ENCODE measurements at regions not wholly inside any gene's neighbourhood (a gene's known extent, or its start where the extent isn't known, plus 50 kb on each side); places are given as distances from the start of the nearest gene placed in this dataset.

DNA sequence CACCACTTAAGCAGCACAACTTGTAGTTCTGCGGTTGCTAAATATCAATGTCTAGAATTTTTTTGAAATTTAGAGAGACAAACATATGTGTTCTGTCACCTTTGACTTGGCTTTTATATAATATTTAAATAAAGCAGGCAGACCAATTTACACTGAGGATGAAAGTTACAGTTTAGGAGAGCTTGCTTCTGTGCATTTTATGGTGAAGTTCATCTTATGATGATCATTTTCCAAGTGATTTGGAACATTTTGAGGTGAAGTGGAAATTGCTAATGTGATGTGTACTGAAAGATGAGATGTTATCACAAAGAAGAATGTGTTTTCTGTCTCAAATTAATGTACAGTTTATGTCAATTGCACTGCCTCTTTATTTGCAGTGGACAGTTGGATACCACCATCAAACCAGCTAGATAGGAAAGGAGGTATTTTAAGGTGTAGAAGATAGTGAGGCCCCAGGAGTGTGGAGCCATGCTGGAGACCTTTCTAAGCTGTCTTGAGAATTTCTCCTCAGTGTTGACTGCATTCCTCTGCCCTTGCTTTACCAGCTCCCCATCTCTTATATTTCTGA is 461.9 kb downstream of the UTRN start:
- Histone ChIP-seq H3K27ac (ENCODE audit: low read depth in 1 of 2, low read length in 2 of 2) (no peak overlapping the region), H3K36me3 (ENCODE audit: control insufficient read depth in 4 of 4, insufficient read depth in 3 of 4, low read depth in 1 of 4, low read length in 3 of 4) (peaks cover 0 to 9% (median 3%) of the 10 kb centered on the region in 4 donors), H3K27me3 (ENCODE audit: control insufficient read depth in 4 of 4, insufficient read depth in 4 of 4, low read length in 3 of 4) (no peaks in the 10 kb centered on the region), H3K4me1 (ENCODE audit: control insufficient read depth in 4 of 4, insufficient read depth in 4 of 4, low read length in 3 of 4) (peaks cover 0 to 6% (median 3%) of the 10 kb centered on the region in 4 donors), H3K4me3 (ENCODE audit: low read depth in 1 of 3, low read length in 3 of 3) (no peak overlapping the region), H3K9me3 (ENCODE audit: control insufficient read depth in 4 of 4, low read length in 3 of 4) (no peaks in the 10 kb centered on the region), H3K9ac (ENCODE audit: low read depth in 1 of 2, low read length in 2 of 2) (no peak overlapping the region)
- TF ChIP-seq RXRA (IDR thresholded peaks at IDR 0.05) (no peak), HNF4G (IDR thresholded peaks at IDR 0.05) (no peak), RAD21 (IDR thresholded peaks at IDR 0.05) (no peak), JUND (IDR thresholded peaks at IDR 0.05) (no peak), YY1 (IDR thresholded peaks at IDR 0.05) (no peak), HNF4A (conservative IDR thresholded peaks at IDR 0.05) (no peak), FOXA1 (IDR thresholded peaks at IDR 0.05) (no peak), NR2F2 (IDR thresholded peaks at IDR 0.05) (no peak), TAF1 (conservative IDR thresholded peaks at IDR 0.05) (no peak), FOXA2 (IDR thresholded peaks at IDR 0.05) (no peak), GABPA (IDR thresholded peaks at IDR 0.05 in 1 of 2, conservative IDR thresholded peaks at IDR 0.05 in 1 of 2) (no peak), EGR1 (IDR thresholded peaks at IDR 0.05; ENCODE audit: low read depth in 2 of 2) (no peak), SP1 (IDR thresholded peaks at IDR 0.05) (no peak), MAX (IDR thresholded peaks at IDR 0.05) (no peak), ZBTB33 (IDR thresholded peaks at IDR 0.05) (no peak)
- TF ChIP-seq, protein P1, sequence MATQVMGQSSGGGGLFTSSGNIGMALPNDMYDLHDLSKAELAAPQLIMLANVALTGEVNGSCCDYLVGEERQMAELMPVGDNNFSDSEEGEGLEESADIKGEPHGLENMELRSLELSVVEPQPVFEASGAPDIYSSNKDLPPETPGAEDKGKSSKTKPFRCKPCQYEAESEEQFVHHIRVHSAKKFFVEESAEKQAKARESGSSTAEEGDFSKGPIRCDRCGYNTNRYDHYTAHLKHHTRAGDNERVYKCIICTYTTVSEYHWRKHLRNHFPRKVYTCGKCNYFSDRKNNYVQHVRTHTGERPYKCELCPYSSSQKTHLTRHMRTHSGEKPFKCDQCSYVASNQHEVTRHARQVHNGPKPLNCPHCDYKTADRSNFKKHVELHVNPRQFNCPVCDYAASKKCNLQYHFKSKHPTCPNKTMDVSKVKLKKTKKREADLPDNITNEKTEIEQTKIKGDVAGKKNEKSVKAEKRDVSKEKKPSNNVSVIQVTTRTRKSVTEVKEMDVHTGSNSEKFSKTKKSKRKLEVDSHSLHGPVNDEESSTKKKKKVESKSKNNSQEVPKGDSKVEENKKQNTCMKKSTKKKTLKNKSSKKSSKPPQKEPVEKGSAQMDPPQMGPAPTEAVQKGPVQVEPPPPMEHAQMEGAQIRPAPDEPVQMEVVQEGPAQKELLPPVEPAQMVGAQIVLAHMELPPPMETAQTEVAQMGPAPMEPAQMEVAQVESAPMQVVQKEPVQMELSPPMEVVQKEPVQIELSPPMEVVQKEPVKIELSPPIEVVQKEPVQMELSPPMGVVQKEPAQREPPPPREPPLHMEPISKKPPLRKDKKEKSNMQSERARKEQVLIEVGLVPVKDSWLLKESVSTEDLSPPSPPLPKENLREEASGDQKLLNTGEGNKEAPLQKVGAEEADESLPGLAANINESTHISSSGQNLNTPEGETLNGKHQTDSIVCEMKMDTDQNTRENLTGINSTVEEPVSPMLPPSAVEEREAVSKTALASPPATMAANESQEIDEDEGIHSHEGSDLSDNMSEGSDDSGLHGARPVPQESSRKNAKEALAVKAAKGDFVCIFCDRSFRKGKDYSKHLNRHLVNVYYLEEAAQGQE (IDR thresholded peaks at IDR 0.05): no peak
- TF ChIP-seq, protein P2, sequence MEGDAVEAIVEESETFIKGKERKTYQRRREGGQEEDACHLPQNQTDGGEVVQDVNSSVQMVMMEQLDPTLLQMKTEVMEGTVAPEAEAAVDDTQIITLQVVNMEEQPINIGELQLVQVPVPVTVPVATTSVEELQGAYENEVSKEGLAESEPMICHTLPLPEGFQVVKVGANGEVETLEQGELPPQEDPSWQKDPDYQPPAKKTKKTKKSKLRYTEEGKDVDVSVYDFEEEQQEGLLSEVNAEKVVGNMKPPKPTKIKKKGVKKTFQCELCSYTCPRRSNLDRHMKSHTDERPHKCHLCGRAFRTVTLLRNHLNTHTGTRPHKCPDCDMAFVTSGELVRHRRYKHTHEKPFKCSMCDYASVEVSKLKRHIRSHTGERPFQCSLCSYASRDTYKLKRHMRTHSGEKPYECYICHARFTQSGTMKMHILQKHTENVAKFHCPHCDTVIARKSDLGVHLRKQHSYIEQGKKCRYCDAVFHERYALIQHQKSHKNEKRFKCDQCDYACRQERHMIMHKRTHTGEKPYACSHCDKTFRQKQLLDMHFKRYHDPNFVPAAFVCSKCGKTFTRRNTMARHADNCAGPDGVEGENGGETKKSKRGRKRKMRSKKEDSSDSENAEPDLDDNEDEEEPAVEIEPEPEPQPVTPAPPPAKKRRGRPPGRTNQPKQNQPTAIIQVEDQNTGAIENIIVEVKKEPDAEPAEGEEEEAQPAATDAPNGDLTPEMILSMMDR (IDR thresholded peaks at IDR 0.05; ENCODE audit: low read depth, low read length, missing input control): no peak
- TF ChIP-seq, protein P3, sequence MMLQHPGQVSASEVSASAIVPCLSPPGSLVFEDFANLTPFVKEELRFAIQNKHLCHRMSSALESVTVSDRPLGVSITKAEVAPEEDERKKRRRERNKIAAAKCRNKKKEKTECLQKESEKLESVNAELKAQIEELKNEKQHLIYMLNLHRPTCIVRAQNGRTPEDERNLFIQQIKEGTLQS (IDR thresholded peaks at IDR 0.05): no peak
- WGBS: 93% methylated on average over 1 of the region's 1 CpG
- no peak for DNase-seq (ENCODE audit: low spot score)

Data from liver (tissue), 8 donors.